CD4-positive, alpha-beta T cell treated with Interleukin-17A for 1 hour (primary cell): ENCODE measurements at regions not wholly inside any gene's neighbourhood (a gene's known extent, or its start where the extent isn't known, plus 50 kb on each side); places are given as distances from the start of the nearest gene placed in this dataset.
"Not testable (repeated sequence)": the region's sequence is repeated elsewhere in the genome, so short reads cannot be mapped to it uniquely, and the experiment has no call there.

Experiments
- DNase-seq: peaks from one replicate; pipeline ENCODE4 v3.0.0-alpha.2; 2020

- DNase-seq: no peak
Measured at GRCh38 chr6:169099411-169100202, 154.0 kb downstream of the THBS2 start.

GRCh38 chr6:169098651-169099050 lies 155.0 kb downstream of the THBS2 start:
- not testable (repeated sequence) for DNase-seq

- no peak for DNase-seq
Measured at GRCh38 chr6:169098116-169098515, 155.5 kb downstream of the THBS2 start.

DNA sequence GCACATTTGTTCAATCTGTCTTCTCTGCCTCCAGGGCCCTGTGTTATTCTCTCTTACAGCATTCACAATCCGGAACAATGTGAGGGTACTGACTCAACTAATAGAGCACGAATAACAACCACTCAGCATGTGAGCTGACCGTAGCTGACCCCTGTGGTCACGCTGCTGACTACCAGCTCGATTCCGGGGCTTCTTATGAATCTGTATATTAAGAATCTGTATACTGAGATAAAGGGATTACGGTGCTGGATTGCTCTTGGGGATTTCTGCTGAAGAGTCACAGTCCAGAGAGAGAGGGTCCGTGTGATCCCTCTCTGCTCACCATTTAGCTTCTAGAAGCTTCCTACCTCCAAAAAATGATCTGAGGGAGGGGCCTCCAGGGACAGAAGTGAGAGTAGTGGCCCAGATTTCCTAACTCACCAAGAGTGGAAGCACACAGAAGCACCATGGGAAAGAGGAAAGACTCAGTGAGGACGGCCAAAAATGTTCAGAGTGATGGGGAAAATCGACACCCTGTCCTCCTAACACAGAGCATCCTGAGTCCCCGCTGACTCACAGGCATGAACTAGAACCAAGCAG lies 156.2 kb downstream of the THBS2 start:
- no peak for DNase-seq

- DNase-seq: no peak
Measured at GRCh38 chr6:169096388-169096787, 157.3 kb downstream of the THBS2 start.

DNA sequence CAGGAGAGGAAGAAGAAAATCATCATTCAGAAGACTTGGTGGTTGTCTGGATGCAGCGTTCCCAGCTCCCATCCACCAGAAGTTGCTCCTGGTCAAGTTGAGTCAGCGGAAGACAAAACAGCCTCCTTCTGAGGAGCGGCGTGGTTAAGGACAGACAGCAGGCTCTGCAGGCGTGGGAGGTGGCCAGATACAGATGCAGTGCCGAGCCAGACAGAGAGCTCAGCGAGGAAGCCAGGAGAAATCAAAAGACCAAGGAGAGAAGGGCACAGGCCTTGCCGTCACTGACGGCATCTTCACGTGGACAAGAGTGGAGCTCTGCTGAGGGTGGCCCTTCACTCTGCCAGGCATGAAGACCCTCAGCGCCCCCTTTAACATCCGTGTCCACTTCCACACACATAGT lies 158.5 kb downstream of the THBS2 start:
- DNase-seq: no peak

- DNase-seq: no peak
Measured at GRCh38 chr6:169094552-169094950, 159.1 kb downstream of the THBS2 start.

GRCh38 chr6:169093770-169094551 lies 159.7 kb downstream of the THBS2 start:
- no peak for DNase-seq

- no peak for DNase-seq
Measured at GRCh38 chr6:169093066-169093723, 160.5 kb downstream of the THBS2 start.

- no peak for DNase-seq
Measured at GRCh38 chr6:169092375-169092774, 161.3 kb downstream of the THBS2 start.

- not testable (repeated sequence) for DNase-seq
Measured at GRCh38 chr6:169090514-169091127, 163.0 kb downstream of the THBS2 start.

DNA sequence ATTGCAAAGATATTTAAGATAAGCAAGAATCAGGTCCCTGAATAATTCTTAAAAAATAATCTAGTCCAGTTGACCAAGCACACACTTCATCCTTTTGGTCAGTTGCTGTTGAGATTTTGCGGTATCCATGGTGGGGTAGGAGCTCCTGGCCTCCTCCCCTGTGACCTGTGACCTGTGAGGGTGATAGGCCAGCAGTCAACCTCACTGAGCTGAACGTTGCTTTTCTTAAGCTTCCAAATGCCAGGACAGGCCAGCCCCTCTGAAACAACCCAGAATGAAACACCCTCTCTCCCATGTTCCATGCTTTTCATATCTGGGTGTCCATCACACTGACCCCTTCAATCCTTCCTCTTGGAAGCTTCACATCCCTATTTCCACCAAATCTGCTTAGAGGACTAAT lies 164.9 kb downstream of the THBS2 start:
- no peak for DNase-seq

GRCh38 chr6:169087443-169088041 lies 166.1 kb downstream of the THBS2 start:
- DNase-seq: no peak

- DNase-seq: not testable (repeated sequence)
Measured at GRCh38 chr6:169086616-169087015, 167.0 kb downstream of the THBS2 start.

DNA sequence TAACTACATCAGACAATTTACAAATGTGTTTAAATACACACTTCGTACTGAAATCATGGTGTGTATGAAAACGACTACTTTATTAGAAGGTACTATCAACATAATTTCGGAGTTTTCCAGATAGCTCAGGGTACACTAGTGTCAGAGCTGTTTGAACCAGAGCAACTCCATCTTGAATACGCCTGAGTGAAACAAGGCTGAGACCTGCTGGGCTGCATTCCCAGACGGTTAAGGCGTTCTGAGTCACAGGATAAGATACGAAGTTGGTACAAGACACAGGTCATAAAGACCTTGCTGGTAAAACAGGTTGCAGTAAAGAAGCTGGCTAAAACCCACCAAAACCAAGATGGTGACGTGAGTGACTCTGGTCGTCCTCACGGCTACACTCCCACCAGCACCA lies 167.6 kb downstream of the THBS2 start:
- DNase-seq: no peak

- no peak for DNase-seq
Measured at GRCh38 chr6:169085466-169085865, 168.2 kb downstream of the THBS2 start.

GRCh38 chr6:169084557-169084956 lies 169.1 kb downstream of the THBS2 start:
- not testable (repeated sequence) for DNase-seq

DNA sequence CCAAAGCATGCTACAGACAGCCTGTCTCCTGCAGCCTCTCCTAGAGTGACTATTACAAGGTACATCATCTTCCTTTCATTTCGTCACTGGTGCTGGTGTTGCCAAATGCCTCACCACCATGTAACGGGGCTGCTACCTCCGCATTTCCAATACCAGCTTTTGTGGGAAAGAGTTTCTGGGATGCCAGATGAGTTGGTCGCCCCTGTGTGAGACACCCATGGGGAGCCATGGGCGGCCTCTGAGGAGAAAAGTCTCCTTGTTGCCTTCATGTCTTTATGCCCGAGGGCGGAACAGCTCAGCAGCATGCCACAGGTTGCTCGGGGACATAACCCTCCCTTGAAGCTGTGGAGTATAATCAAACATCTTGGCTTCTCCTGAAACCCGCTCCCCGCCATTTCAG lies 169.6 kb downstream of the THBS2 start:
- DNase-seq: no peak

DNA sequence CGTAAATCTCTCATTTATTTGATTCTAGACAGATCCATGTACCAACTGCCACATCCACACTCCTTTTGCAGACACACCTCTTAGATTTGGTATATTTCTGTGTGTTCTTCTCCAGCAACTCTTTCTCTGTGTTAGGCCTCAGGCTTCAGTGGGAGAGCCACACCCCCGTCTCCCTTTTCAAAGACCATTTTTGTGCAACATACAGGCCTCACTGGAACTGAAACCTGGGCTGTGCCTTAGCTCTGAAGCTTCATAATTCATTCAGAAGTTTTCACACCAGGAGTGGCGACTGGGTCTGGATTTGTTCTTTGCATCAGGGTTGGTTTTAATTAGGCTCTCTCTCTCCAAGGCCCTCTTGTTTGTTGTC lies 170.2 kb downstream of the THBS2 start:
- DNase-seq: no peak

DNA sequence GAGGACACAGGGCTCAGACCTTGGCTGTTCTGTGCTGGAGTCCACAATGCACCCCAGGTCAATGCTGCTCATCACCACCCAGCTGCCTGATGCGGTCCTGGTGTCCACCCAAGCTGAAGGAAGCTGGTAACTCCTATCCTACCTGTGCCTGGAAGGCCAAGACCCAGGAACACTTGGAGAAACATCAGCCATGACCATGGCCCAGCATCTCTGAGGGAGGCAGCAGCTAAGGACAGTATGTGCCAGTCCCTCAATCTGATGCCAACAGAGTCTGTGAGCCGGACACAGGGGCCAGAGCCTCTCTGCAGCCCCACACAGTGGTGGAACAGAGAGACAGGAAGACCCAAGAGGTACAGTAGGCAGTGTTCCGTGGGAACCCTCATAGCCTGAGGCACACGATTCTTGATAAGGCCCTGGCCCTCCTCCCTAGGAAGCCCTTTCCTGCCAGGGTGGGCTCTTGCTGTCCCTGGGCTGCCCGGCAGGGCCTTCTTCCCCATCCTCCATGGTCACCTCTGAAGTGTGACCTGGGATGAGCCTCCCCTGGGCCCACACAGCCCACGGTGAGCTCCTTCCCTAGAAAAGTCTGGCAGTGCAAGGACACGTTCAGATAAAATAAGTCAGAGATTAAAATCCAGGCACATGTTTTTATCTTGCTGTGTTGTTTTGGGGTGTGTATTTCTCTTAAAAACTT lies 170.7 kb downstream of the THBS2 start:
- DNase-seq: no peak

DNA sequence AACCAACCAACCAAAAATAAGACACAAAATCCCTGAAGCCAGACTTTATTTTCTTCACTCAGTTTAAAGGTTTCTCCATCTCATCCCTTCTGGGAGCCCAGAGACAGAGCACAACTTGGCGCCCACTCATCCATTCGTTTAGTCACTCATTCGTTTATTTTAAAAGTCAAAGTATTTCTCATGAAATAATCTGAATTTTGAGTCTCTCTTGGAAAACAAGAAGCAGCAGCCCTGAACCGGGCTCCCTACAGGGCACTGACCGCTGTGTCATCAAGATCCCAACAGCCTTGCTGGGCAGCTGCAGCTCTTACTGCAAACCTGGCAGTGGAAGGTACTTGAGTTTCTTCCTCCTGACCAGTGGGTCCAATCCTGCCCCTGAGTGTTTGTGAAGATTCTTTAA lies 171.6 kb downstream of the THBS2 start:
- DNase-seq: no peak

GRCh38 chr6:169081248-169081647 lies 172.4 kb downstream of the THBS2 start:
- no peak for DNase-seq
